Brain microvascular endothelial cell (primary cell): ENCODE measurements at regions not wholly inside any gene's neighbourhood (a gene's known extent, or its start where the extent isn't known, plus 50 kb on each side); places are given as distances from the start of the nearest gene placed in this dataset.

Source experiments
- DNase-seq: peaks from one replicate; pipeline ENCODE4 v3.0.0-alpha.2; 2020
- H3K27ac ChIP-seq: fragments of 250-450 bp; sonication (Bioruptor Pico); 2 replicates; pipeline ENCODE4 v1.5.1; 2020; ENCODE audit warnings: mild to moderate bottlenecking, moderate library complexity
- H3K27me3 ChIP-seq: fragments of 250-450 bp; sonication (Bioruptor Pico); replicated peaks from 2 replicates; pipeline ENCODE4 v1.5.1; 2020; ENCODE audit warnings: mild to moderate bottlenecking
- H3K36me3 ChIP-seq: fragments of 250-450 bp; sonication (Bioruptor Pico); replicated peaks from 2 replicates; pipeline ENCODE4 v1.5.1; 2020; ENCODE audit warnings: mild to moderate bottlenecking
- H3K4me3 ChIP-seq: 2 replicates; pipeline ENCODE4 v1.5.1; 2011; ENCODE audit warnings: low read depth, mild to moderate bottlenecking, control low read depth, low read length, moderate library complexity
- in situ Hi-C: cut with HindIII; loops from 2 replicates; pipeline ENCODE4 v1.10.0; 2017; ENCODE audit warnings: low sequenced_read_pairs, low pct_ligation_motif_present
- TF ChIP-seq, protein P1 (sequence below): IDR thresholded peaks from 2 replicates; pipeline ENCODE4 v1.5.1; 2011; ENCODE audit warnings: low read depth, mild to moderate bottlenecking, moderate library complexity, low read length, control low read depth, inconsistent platforms; ENCODE audit errors: missing control alignments

DNA sequence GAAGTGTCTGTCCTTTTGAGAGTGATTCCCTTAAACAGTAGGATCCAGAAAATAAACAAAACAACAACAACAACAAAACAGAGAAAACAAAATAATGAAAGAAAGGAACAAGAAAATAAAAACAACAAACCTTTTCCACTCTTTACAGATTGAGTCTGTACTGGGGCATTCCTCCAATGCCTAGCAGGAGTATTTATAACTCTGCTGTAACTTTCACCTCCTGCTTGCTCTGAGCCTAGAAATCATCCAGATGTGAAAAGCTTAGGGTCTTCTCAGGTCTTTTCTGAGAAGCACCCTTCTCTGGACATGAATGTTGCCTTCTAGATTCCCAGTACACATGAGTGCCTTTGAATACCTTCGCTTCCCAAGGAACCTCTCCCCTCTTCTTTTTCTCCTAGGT is 1239.4 kb downstream of the CNTNAP5 start:
- no peak overlapping the region for H3K27ac ChIP-seq
- TF ChIP-seq, protein P1, sequence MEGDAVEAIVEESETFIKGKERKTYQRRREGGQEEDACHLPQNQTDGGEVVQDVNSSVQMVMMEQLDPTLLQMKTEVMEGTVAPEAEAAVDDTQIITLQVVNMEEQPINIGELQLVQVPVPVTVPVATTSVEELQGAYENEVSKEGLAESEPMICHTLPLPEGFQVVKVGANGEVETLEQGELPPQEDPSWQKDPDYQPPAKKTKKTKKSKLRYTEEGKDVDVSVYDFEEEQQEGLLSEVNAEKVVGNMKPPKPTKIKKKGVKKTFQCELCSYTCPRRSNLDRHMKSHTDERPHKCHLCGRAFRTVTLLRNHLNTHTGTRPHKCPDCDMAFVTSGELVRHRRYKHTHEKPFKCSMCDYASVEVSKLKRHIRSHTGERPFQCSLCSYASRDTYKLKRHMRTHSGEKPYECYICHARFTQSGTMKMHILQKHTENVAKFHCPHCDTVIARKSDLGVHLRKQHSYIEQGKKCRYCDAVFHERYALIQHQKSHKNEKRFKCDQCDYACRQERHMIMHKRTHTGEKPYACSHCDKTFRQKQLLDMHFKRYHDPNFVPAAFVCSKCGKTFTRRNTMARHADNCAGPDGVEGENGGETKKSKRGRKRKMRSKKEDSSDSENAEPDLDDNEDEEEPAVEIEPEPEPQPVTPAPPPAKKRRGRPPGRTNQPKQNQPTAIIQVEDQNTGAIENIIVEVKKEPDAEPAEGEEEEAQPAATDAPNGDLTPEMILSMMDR = no peak
- no peak for DNase-seq
- no peaks in the 10 kb centered on the region for H3K27me3 ChIP-seq
- H3K36me3 ChIP-seq = no peaks in the 10 kb centered on the region
- H3K4me3 ChIP-seq = no peak overlapping the region
- in situ Hi-C loops = no loop called here

DNA sequence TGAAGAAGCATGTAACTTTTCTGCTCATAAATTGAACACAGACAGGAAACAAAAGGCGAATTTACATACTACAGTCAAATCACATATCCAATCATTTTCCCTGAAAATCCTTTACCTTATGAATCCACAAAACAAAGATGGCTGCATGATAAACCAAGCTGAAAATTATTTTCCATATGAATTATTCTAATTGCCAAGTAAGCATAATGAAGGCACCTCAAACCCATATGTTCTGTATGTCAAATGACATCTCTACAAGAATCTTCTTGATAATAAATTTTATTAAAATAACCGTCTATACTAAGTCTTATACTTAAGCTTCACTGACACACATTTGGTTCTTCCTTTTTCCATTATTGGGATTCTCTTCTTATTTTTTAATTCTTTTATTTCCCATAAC is 1242.6 kb downstream of the CNTNAP5 start:
- H3K27me3 ChIP-seq = no peaks in the 10 kb centered on the region

GRCh38 chr2:125272651-125273050 is 1247.6 kb downstream of the CNTNAP5 start:
- Histone ChIP-seq H3K27me3 (no peaks in the 10 kb centered on the region), H3K4me3 (no peak overlapping the region), H3K27ac (no peak overlapping the region), H3K36me3 (no peaks in the 10 kb centered on the region)
- no peak for DNase-seq
- in situ Hi-C loops = no loop called here
- TF ChIP-seq, protein P1 = no peak

More for the DNA sequence above, 1242.6 kb downstream of the CNTNAP5 start:
- no peaks in the 10 kb centered on the region for H3K36me3 ChIP-seq
- in situ Hi-C loops = no loop called here
- H3K4me3 ChIP-seq = no peak overlapping the region
- no peak overlapping the region for H3K27ac ChIP-seq
- no peak for DNase-seq
- TF ChIP-seq, protein P1 = no peak

GRCh38 chr2:125274718-125275117 is 1249.6 kb downstream of the CNTNAP5 start:
- TF ChIP-seq, protein P1 = no peak
- no peak overlapping the region for H3K27ac ChIP-seq
- DNase-seq = no peak
- H3K27me3 ChIP-seq = no peaks in the 10 kb centered on the region
- H3K36me3 ChIP-seq = no peaks in the 10 kb centered on the region
- in situ Hi-C loops = no loop called here
- no peak overlapping the region for H3K4me3 ChIP-seq

DNA sequence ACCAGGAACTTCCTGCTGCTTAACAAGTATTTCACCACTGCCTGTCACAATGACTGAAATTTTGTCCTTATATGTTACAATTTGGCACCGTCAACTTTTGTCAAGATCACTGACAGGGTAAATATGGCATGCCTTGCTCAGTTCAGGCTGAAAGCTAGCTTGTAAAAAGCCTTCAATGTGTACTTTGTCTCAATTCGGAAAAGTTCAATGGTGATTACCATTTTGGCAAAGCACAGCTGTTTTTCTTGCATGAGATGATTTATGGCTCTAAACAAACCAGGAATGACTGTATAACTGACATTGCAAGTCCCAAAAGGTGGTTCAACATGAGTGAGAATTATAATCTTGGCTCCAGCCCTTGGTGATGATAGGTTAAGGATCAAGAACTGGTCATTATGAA is 1255.2 kb downstream of the CNTNAP5 start:
- TF ChIP-seq, protein P1 = no peak
- H3K27me3 ChIP-seq = no peaks in the 10 kb centered on the region
- H3K4me3 ChIP-seq = no peak overlapping the region
- in situ Hi-C loops = no loop called here
- H3K27ac ChIP-seq = no peak overlapping the region
- no peaks in the 10 kb centered on the region for H3K36me3 ChIP-seq
- DNase-seq = no peak

DNA sequence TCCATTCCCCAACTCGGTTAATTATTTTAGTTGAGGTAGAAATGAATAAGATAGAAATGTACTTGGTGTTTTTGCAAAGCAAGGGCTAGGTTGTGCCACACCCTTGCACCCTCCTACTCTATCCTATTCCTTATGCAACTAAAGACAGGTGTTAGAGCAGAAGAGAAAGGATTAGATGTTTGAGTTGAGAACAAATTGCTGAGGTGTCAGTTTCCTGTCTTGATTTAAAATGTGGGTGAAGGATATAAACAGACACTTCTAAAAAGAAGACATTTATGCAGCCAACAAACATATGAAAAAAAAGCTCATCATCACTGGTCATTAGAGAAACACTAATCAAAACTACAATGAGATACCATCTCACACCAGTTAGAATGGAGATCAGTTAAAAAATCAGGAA is 1256.2 kb downstream of the CNTNAP5 start:
- Histone ChIP-seq H3K27me3 (no peaks in the 10 kb centered on the region), H3K36me3 (no peaks in the 10 kb centered on the region), H3K4me3 (no peak overlapping the region), H3K27ac (no peak overlapping the region)
- no peak for DNase-seq
- TF ChIP-seq, protein P1 = no peak
- in situ Hi-C loops = no loop called here
